HCT116 (cell line): ENCODE measurements at regions not wholly inside any gene's neighbourhood (a gene's known extent, or its start where the extent isn't known, plus 50 kb on each side); places are given as distances from the start of the nearest gene placed in this dataset.

Experiments used
- ATAC-seq: fragments of 200-7000 bp; cut with Tn5 transposase; 2 replicates; pipeline ENCODE4 v1.9.1; 2020; ENCODE audit warnings: mild to moderate bottlenecking, moderate library complexity
- BruUV-seq: library from RNA; stranded (reverse); fragments of 400-500 nt; replicated peaks from 2 replicates; lab custom pipeline; 2021; lab: Mats Ljungman, UMichigan
- CTCF ChIA-PET: fragments of 300-600 bp; sonication (Branson Sonifier 250); formaldehyde crosslinking; loops from one replicate; lab custom pipeline; 2021; ENCODE audit warnings: antibody characterized with exemption; lab: Charles Lee
- POLR2A ChIA-PET: fragments of 300-600, 350-600 bp; sonication (Branson Sonifier 250); formaldehyde crosslinking; loops from one replicate; lab custom pipeline; 2021; ENCODE audit warnings: antibody characterized with exemption; lab: Charles Lee
- RAD21 ChIA-PET, 2 experiments: fragments of 300-600 bp; sonication (Branson Sonifier 250); formaldehyde crosslinking; loops; one replicate each; lab custom pipeline; 2023; ENCODE audit warnings: low total read pairs in 2 of 2; ENCODE audit not compliant: uncharacterized antibody in 2 of 2, unreplicated experiment in 2 of 2, low non-redundant PET in 1 of 2; lab: Charles Lee
- DNase-seq: peaks from one replicate; pipeline ENCODE4 v3.0.0-alpha.2; 2010; ENCODE audit warnings: low read depth, low spot score
- H2AFZ ChIP-seq: fragments of 200-600 bp; shearing (Covaris generic), sonication (generic); 2 replicates; pipeline ENCODE4 v1.6.1; 2017; ENCODE audit warnings: low read depth, mixed run types, mixed read lengths, antibody characterized with exemption, low read length; ENCODE audit not compliant: poor library complexity, severe bottlenecking
- H3K27ac ChIP-seq: 2 replicates; pipeline ENCODE4 v1.5.1; 2012; ENCODE audit warnings: low read depth, low read length
- H3K27me3 ChIP-seq: fragments of 200-600 bp; sonication (generic); 2 replicates; pipeline ENCODE4 v1.6.1; 2016; ENCODE audit warnings: mixed run types, low read length, mixed read lengths; ENCODE audit not compliant: insufficient read depth
- H3K36me3 ChIP-seq, 2 experiments: fragments of 200-500 bp in 1 of 2; fragments of 200-600 bp in 1 of 2; sonication (Bioruptor generic) in 1 of 2; sonication (generic) in 1 of 2; 2 replicates each; pipeline versions ENCODE4 v1.5.1 to v1.6.1; 2014 to 2016; ENCODE audit warnings: low read length in 2 of 2, inconsistent platforms in 1 of 2, mixed read lengths in 1 of 2, mixed run types in 1 of 2; ENCODE audit not compliant: insufficient read depth in 2 of 2, control insufficient read depth in 1 of 2
- H3K4me1 ChIP-seq, 2 experiments: fragments of 200-600 bp in 1 of 2; sonication (generic) in 1 of 2; 2 replicates each; pipeline versions ENCODE4 v1.5.1 to v1.6.1; 2012 to 2017; ENCODE audit warnings: low read length in 2 of 2, inconsistent platforms in 1 of 2, mild to moderate bottlenecking in 1 of 2, mixed read lengths in 1 of 2, mixed run types in 1 of 2, moderate library complexity in 1 of 2; ENCODE audit not compliant: insufficient read depth in 2 of 2, control insufficient read depth in 1 of 2
- H3K4me2 ChIP-seq: fragments of 200-600 bp; sonication (generic); 2 replicates; pipeline ENCODE4 v1.6.1; 2017; ENCODE audit warnings: mixed run types, low read length, mixed read lengths
- H3K4me3 ChIP-seq, 2 experiments: fragments of 200-600 bp in 1 of 2; sonication (generic) in 1 of 2; replicated peaks in 1 of 2; 2 replicates each; pipeline ENCODE4 v1.5.1; 2011 to 2016; ENCODE audit warnings: low read length in 2 of 2, control low read depth in 1 of 2, low read depth in 1 of 2, mild to moderate bottlenecking in 1 of 2, mixed read lengths in 1 of 2, mixed run types in 1 of 2
- H3K79me2 ChIP-seq: fragments of 200-600 bp; sonication (generic); 2 replicates; pipeline ENCODE4 v1.6.1; 2017; ENCODE audit warnings: mild to moderate bottlenecking, mixed run types, low read length, moderate library complexity, mixed read lengths; ENCODE audit not compliant: insufficient read depth
- H3K9ac ChIP-seq: fragments of 200-600 bp; sonication (generic); 2 replicates; pipeline ENCODE4 v1.6.1; 2016; ENCODE audit warnings: low read length, mixed read lengths
- H3K9me2 ChIP-seq: fragments of 200-600 bp; sonication (generic), shearing (Covaris generic); 2 replicates; pipeline ENCODE4 v1.6.1; 2017; ENCODE audit warnings: mixed run types, mild to moderate bottlenecking, moderate library complexity; ENCODE audit not compliant: insufficient read depth
- H3K9me3 ChIP-seq, 2 experiments: fragments of 200-500 bp in 1 of 2; fragments of 200-600 bp in 1 of 2; sonication (Bioruptor generic) in 1 of 2; sonication (generic) in 1 of 2; 2 replicates each; pipeline ENCODE4 v1.6.1; 2014 to 2017; ENCODE audit warnings: low read length in 2 of 2, mixed read lengths in 2 of 2, inconsistent platforms in 1 of 2, low read depth in 1 of 2, mild to moderate bottlenecking in 1 of 2, mixed run types in 1 of 2, moderate library complexity in 1 of 2; ENCODE audit not compliant: control insufficient read depth in 1 of 2, insufficient read depth in 1 of 2
- H4K20me1 ChIP-seq: fragments of 200-600 bp; sonication (generic), shearing (Covaris generic); 2 replicates; pipeline ENCODE4 v1.6.1; 2017; ENCODE audit warnings: mixed run types, mild to moderate bottlenecking, moderate library complexity; ENCODE audit not compliant: insufficient read depth
- EGR1 ChIP-seq: IDR thresholded peaks from 2 replicates; pipeline ENCODE4 v1.6.1; 2012; ENCODE audit warnings: low read depth
- ELF1 ChIP-seq: IDR thresholded peaks from 2 replicates; pipeline ENCODE4 v1.6.1; 2012; ENCODE audit warnings: low read depth, borderline replicate concordance
- EZH2 ChIP-seq: fragments of 200-600 bp; sonication (generic); IDR thresholded peaks from 2 replicates; pipeline ENCODE4 v1.6.1; 2017; ENCODE audit warnings: antibody characterized with exemption, mixed run types
- EZH2phosphoT487 ChIP-seq: fragments of 200-600 bp; IDR thresholded peaks from 2 replicates; pipeline ENCODE4 v1.6.1; 2018; ENCODE audit warnings: antibody characterized with exemption, borderline replicate concordance
- FOSL1 ChIP-seq: IDR thresholded peaks from 2 replicates; pipeline ENCODE4 v1.6.1; 2012; ENCODE audit warnings: low read depth
- POLR2A ChIP-seq: IDR thresholded peaks from 2 replicates; pipeline ENCODE4 v1.7.0; 2011; ENCODE audit warnings: borderline replicate concordance; ENCODE audit not compliant: insufficient read depth, insufficient read length; ENCODE audit errors: extremely low read depth
- RAD21 ChIP-seq: IDR thresholded peaks from 2 replicates; pipeline ENCODE4 v1.6.1; 2012; ENCODE audit warnings: low read depth, mild to moderate bottlenecking
- REST ChIP-seq: IDR thresholded peaks from 2 replicates; pipeline ENCODE4 v1.6.1; 2012; ENCODE audit warnings: low read depth
- SIN3A ChIP-seq: IDR thresholded peaks from 2 replicates; pipeline ENCODE4 v1.6.1; 2012; ENCODE audit warnings: low read depth
- SRF ChIP-seq: IDR thresholded peaks from 2 replicates; pipeline ENCODE4 v1.6.1; 2012; ENCODE audit warnings: low read depth
- TCF7L2 ChIP-seq: IDR thresholded peaks from 2 replicates; pipeline ENCODE4 v1.7.0; 2011; ENCODE audit warnings: borderline replicate concordance, inconsistent platforms; ENCODE audit not compliant: insufficient read depth, insufficient read length; ENCODE audit errors: extremely low read depth
- YY1 ChIP-seq: IDR thresholded peaks from 2 replicates; pipeline ENCODE4 v1.6.1; 2011; ENCODE audit warnings: low read length, low read depth, moderate library complexity, mild to moderate bottlenecking; ENCODE audit not compliant: insufficient replicate concordance; ENCODE audit errors: extremely low read depth
- ZFX ChIP-seq: fragments of 450-650 bp; IDR thresholded peaks from 2 replicates; pipeline ENCODE4 v1.6.1; 2017
- intact Hi-C: fragments of 100-400 bp; cut with micrococcal nuclease; formaldehyde crosslinking; loops from 2 replicates; pipeline ENCODE4 v1.10.0; 2022
- TF ChIP-seq, protein P1 (sequence below): IDR thresholded peaks from 2 replicates; pipeline ENCODE4 v1.6.1; 2012
- TF ChIP-seq, protein P2 (sequence below), 3 experiments: fragments of 200-600 bp in 1 of 3; sonication (generic) in 1 of 3; IDR thresholded peaks in 2 of 3; conservative IDR thresholded peaks in 1 of 3; 2 replicates each; pipeline ENCODE4 v1.5.1; 2012 to 2017; ENCODE audit warnings: low read depth in 2 of 3, low read length in 2 of 3, antibody characterized with exemption in 1 of 3, borderline replicate concordance in 1 of 3, control low read depth in 1 of 3, mild to moderate bottlenecking in 1 of 3, mixed read lengths in 1 of 3, mixed run types in 1 of 3, moderate library complexity in 1 of 3; ENCODE audit not compliant: insufficient read depth in 1 of 3

DNA sequence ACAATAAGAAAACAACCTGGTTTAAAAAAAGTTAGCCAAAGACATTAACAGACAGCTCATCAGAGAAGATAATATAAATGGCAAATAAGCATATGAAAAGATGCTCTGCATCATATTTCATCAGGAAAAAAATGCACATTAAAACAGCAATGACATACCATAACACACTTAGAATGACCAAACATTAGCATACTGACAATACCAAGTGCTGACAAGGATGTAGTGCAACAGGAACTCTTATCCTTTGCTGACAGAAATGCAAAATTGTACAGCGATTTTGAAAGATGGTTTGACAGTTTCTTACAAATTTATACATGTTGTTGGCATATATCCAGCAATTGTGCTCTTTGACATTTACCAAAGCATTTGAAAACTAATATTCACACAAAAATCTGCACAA, 573.0 kb downstream of the FSCB start:
- no peak for ATAC-seq
- RAD21 ChIA-PET = no interaction called here
- no peak overlapping the region for H3K27ac ChIP-seq
- intact Hi-C loops = no loop called here
- no peaks in the 10 kb centered on the region for H3K36me3 ChIP-seq
- no peaks in the 10 kb centered on the region for H3K79me2 ChIP-seq
- H3K9ac ChIP-seq = no peak overlapping the region
- DNase-seq = no peak
- no peaks in the 10 kb centered on the region for H3K9me3 ChIP-seq
- H3K27me3 ChIP-seq = no peaks in the 10 kb centered on the region
- TF ChIP-seq SRF = no peak
- TF ChIP-seq YY1 = no peak
- TF ChIP-seq ELF1 = no peak
- TF ChIP-seq EZH2 = no peak
- TF ChIP-seq, protein P1, sequence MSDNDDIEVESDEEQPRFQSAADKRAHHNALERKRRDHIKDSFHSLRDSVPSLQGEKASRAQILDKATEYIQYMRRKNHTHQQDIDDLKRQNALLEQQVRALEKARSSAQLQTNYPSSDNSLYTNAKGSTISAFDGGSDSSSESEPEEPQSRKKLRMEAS = no peak
- TF ChIP-seq RAD21 = no peak
- TF ChIP-seq EGR1 = no peak
- TF ChIP-seq, all 23 proteins: peak for 0
- H4K20me1 ChIP-seq = no peaks in the 10 kb centered on the region
- no peak overlapping the region for H3K4me2 ChIP-seq
- ChIA-PET POLR2A (no interaction called here), CTCF (no interaction called here)
- H3K4me3 ChIP-seq = no peak overlapping the region
- H3K9me2 ChIP-seq = no peaks in the 10 kb centered on the region
- H2AFZ ChIP-seq = no peak overlapping the region
- BruUV-seq = no TSS peak
- H3K4me1 ChIP-seq = no peaks in the 10 kb centered on the region

GRCh38 chr14:43914041-43914693, 592.9 kb downstream of the FSCB start:
- CTCF ChIA-PET = no interaction called here

More at GRCh38 chr14:43914041-43914693, 592.9 kb downstream of the FSCB start:
- Histone ChIP-seq H4K20me1 (no peaks in the 10 kb centered on the region), H3K9me2 (no peaks in the 10 kb centered on the region), H3K4me2 (no peak overlapping the region), H3K4me1 (no peaks in the 10 kb centered on the region), H3K36me3 (no peaks in the 10 kb centered on the region), H3K9ac (no peak overlapping the region), H2AFZ (no peak overlapping the region), H3K27ac (no peak overlapping the region), H3K9me3 (no peaks in the 10 kb centered on the region; a peak in 1 of 4 replicates), H3K79me2 (no peaks in the 10 kb centered on the region), H3K4me3 (no peak overlapping the region), H3K27me3 (no peaks in the 10 kb centered on the region)
- ChIA-PET RAD21 (no interaction called here), POLR2A (no interaction called here)
- ATAC-seq = no peak
- TF ChIP-seq ELF1 (no peak), POLR2A (no peak), TCF7L2 (no peak), ZFX (no peak), FOSL1 (no peak), REST (no peak), EZH2phosphoT487 (no peak), SIN3A (no peak)
- TF ChIP-seq, protein P2, sequence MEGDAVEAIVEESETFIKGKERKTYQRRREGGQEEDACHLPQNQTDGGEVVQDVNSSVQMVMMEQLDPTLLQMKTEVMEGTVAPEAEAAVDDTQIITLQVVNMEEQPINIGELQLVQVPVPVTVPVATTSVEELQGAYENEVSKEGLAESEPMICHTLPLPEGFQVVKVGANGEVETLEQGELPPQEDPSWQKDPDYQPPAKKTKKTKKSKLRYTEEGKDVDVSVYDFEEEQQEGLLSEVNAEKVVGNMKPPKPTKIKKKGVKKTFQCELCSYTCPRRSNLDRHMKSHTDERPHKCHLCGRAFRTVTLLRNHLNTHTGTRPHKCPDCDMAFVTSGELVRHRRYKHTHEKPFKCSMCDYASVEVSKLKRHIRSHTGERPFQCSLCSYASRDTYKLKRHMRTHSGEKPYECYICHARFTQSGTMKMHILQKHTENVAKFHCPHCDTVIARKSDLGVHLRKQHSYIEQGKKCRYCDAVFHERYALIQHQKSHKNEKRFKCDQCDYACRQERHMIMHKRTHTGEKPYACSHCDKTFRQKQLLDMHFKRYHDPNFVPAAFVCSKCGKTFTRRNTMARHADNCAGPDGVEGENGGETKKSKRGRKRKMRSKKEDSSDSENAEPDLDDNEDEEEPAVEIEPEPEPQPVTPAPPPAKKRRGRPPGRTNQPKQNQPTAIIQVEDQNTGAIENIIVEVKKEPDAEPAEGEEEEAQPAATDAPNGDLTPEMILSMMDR (IDR thresholded peaks at IDR 0.05 in 2 of 3, conservative IDR thresholded peaks at IDR 0.05 in 1 of 3; ENCODE audit: borderline replicate concordance in 1 of 3, insufficient read depth in 1 of 3, low read depth in 2 of 3, low read length in 2 of 3) = no peak
- DNase-seq = no peak
- intact Hi-C loops = no loop called here
- BruUV-seq = no TSS peak
